NCI-H1048 (cell line): ENCODE measurements at regions not wholly inside any gene's neighbourhood (a gene's known extent, or its start where the extent isn't known, plus 50 kb on each side); places are given as distances from the start of the nearest gene placed in this dataset.

ENCODE experiments used
- DNase-seq: peaks from one replicate; lab custom pipeline; 2025; lab: John Stamatoyannopoulos, UW

- DNase-seq: no peak
Measured at GRCh38 chr21:35938446-35938845, 121.9 kb downstream of the SETD4 start.

GRCh38 chr21:35933466-35933865 is 126.9 kb downstream of the SETD4 start:
- DNase-seq: no peak

GRCh38 chr21:35932232-35932911 is 128.0 kb downstream of the SETD4 start:
- DNase-seq: no peak

GRCh38 chr21:35929901-35930300 is 130.4 kb downstream of the SETD4 start:
- no peak for DNase-seq

GRCh38 chr21:35927262-35927661 is 133.1 kb downstream of the SETD4 start:
- no peak for DNase-seq

- no peak for DNase-seq
Measured at GRCh38 chr21:35926003-35926740, 134.2 kb downstream of the SETD4 start.

GRCh38 chr21:35925497-35925896 is 134.8 kb downstream of the SETD4 start:
- DNase-seq: no peak

GRCh38 chr21:35924714-35925301 is 135.5 kb downstream of the SETD4 start:
- DNase-seq: no peak

- DNase-seq: no peak
Measured at GRCh38 chr21:35923971-35924370, 136.4 kb downstream of the SETD4 start.

- DNase-seq: no peak
Measured at GRCh38 chr21:35922618-35923017, 137.7 kb downstream of the SETD4 start.

- DNase-seq: no peak
Measured at GRCh38 chr21:35921471-35921870, 138.9 kb downstream of the SETD4 start.

GRCh38 chr21:35920436-35920835 is 139.9 kb downstream of the SETD4 start:
- no peak for DNase-seq

- no peak for DNase-seq
Measured at GRCh38 chr21:35915030-35915429, 145.3 kb downstream of the SETD4 start.

GRCh38 chr21:35911412-35912191 is 148.7 kb downstream of the SETD4 start:
- no peak for DNase-seq

- no peak for DNase-seq
Measured at GRCh38 chr21:35909456-35910223, 150.7 kb downstream of the SETD4 start.

GRCh38 chr21:35908311-35909078 is 151.8 kb downstream of the SETD4 start:
- no peak for DNase-seq

GRCh38 chr21:35906586-35906985 is 153.7 kb downstream of the SETD4 start:
- DNase-seq: no peak

GRCh38 chr21:35905963-35906345 is 154.4 kb downstream of the SETD4 start:
- DNase-seq: no peak

- DNase-seq: no peak
Measured at GRCh38 chr21:35905096-35905962, 155.0 kb downstream of the SETD4 start.

- no peak for DNase-seq
Measured at GRCh38 chr21:35900539-35900938, 159.8 kb downstream of the SETD4 start.
